Vagina (tissue), 2 donors: ENCODE measurements at regions not wholly inside any gene's neighbourhood (a gene's known extent, or its start where the extent isn't known, plus 50 kb on each side); places are given as distances from the start of the nearest gene placed in this dataset.
"Not testable (repeated sequence)": the region's sequence is repeated elsewhere in the genome, so short reads cannot be mapped to it uniquely, and the experiment has no call there.

ENCODE experiments used
- DNase-seq, 2 donors: peaks; one replicate each; pipeline ENCODE4 v3.0.0-alpha.2; 2017; ENCODE audit errors: extremely low spot score in 2 of 2
- H3K27ac ChIP-seq: fragments of 200-600 bp; sonication (generic); one replicate; pipeline ENCODE4 v1.5.1; 2019
- H3K27me3 ChIP-seq: fragments of 200-600 bp; sonication (generic); one replicate; pipeline ENCODE4 v1.5.1; 2019
- H3K36me3 ChIP-seq, 2 donors: fragments of 200-600 bp; sonication (generic); one replicate each; pipeline ENCODE4 v1.5.1; 2017 to 2019
- H3K4me1 ChIP-seq: fragments of 200-600 bp; sonication (generic); one replicate; pipeline ENCODE4 v1.5.1; 2019
- H3K4me3 ChIP-seq, 2 donors: fragments of 200-600 bp; sonication (generic); 1 replicate in 1 of 2; 2 replicates in 1 of 2; pipeline ENCODE4 v1.5.1; 2016 to 2019
- H3K9me3 ChIP-seq: fragments of 200-600 bp; sonication (generic); one replicate; pipeline ENCODE4 v1.5.1; 2019
- CTCF ChIP-seq, 3 experiments: fragments of 450-650 bp in 2 of 3; fragments of 200-600 bp in 1 of 3; sonication (generic) in 1 of 3; IDR thresholded peaks; one replicate each; pipeline ENCODE4 v1.5.1; 2017 to 2019; ENCODE audit warnings: antibody characterized with exemption in 3 of 3, mild to moderate bottlenecking in 2 of 3, moderate library complexity in 2 of 3
- POLR2A ChIP-seq, 2 donors: fragments of 450-650 bp; IDR thresholded peaks; one replicate each; pipeline ENCODE4 v1.6.1; 2017; ENCODE audit warnings: antibody characterized with exemption in 2 of 2, mild to moderate bottlenecking in 2 of 2, moderate library complexity in 2 of 2
- POLR2AphosphoS5 ChIP-seq, 2 donors: sonication (generic); formaldehyde crosslinking; IDR thresholded peaks; one replicate each; pipeline ENCODE4 v1.9.0; 2017; ENCODE audit warnings: antibody characterized with exemption in 2 of 2, mild to moderate bottlenecking in 2 of 2, low read depth in 1 of 2; ENCODE audit not compliant: insufficient read depth in 1 of 2
- intact Hi-C: fragments of 100-400 bp; cut with DNase I; formaldehyde crosslinking; loops from one replicate; pipeline ENCODE4 v1.15.1; 2023

- no peaks in the 10 kb centered on the region for H3K36me3 ChIP-seq
- H3K9me3 ChIP-seq: no peaks in the 10 kb centered on the region
- no peak overlapping the region for H3K27ac ChIP-seq
- no peak for DNase-seq
- H3K27me3 ChIP-seq: no peaks in the 10 kb centered on the region
- no peak overlapping the region for H3K4me3 ChIP-seq
- no peaks in the 10 kb centered on the region for H3K4me1 ChIP-seq
- intact Hi-C loops: no loop called here
- TF ChIP-seq POLR2A (IDR thresholded peaks at IDR 0.05) (no peak), POLR2AphosphoS5 (IDR thresholded peaks at IDR 0.05; ENCODE audit: insufficient read depth in 1 of 2, low read depth in 1 of 2) (no peak), CTCF (IDR thresholded peaks at IDR 0.05) (no peak)
Measured at GRCh38 chr3:5768281-5768945, 580.9 kb downstream of the EDEM1 start.

GRCh38 chr3:5769825-5770224 is 582.3 kb downstream of the EDEM1 start:
- intact Hi-C loops: no loop called here
- Histone ChIP-seq H3K4me3 (no peak overlapping the region), H3K4me1 (no peaks in the 10 kb centered on the region), H3K36me3 (no peaks in the 10 kb centered on the region), H3K27me3 (no peaks in the 10 kb centered on the region), H3K9me3 (no peaks in the 10 kb centered on the region), H3K27ac (no peak overlapping the region)
- TF ChIP-seq CTCF (IDR thresholded peaks at IDR 0.05): no peak
- TF ChIP-seq POLR2AphosphoS5 (IDR thresholded peaks at IDR 0.05; ENCODE audit: insufficient read depth in 1 of 2, low read depth in 1 of 2): no peak
- TF ChIP-seq POLR2A (IDR thresholded peaks at IDR 0.05): no peak
- DNase-seq: no peak

- no peaks in the 10 kb centered on the region for H3K4me1 ChIP-seq
- no peaks in the 10 kb centered on the region for H3K9me3 ChIP-seq
- TF ChIP-seq CTCF (IDR thresholded peaks at IDR 0.05): no peak
- no peak for TF ChIP-seq POLR2AphosphoS5 (IDR thresholded peaks at IDR 0.05; ENCODE audit: insufficient read depth in 1 of 2, low read depth in 1 of 2)
- no peak for TF ChIP-seq POLR2A (IDR thresholded peaks at IDR 0.05)
- H3K27ac ChIP-seq: no peak overlapping the region
- no peak for DNase-seq
- no peak overlapping the region for H3K4me3 ChIP-seq
- H3K36me3 ChIP-seq: no peaks in the 10 kb centered on the region
- H3K27me3 ChIP-seq: no peaks in the 10 kb centered on the region
- intact Hi-C loops: no loop called here
Measured at GRCh38 chr3:5774337-5774736, 586.8 kb downstream of the EDEM1 start.

- intact Hi-C loops, H3K4me1 ChIP-seq, DNase-seq, H3K27me3 ChIP-seq, H3K9me3 ChIP-seq, H3K4me3 ChIP-seq, H3K27ac ChIP-seq, H3K36me3 ChIP-seq: not testable (repeated sequence)
Measured at GRCh38 chr3:5775100-5775499, 587.6 kb downstream of the EDEM1 start.

GRCh38 chr3:5784690-5785089 is 597.2 kb downstream of the EDEM1 start:
- intact Hi-C loops: no loop called here
- no peaks in the 10 kb centered on the region for H3K4me1 ChIP-seq
- H3K4me3 ChIP-seq: no peak overlapping the region
- H3K9me3 ChIP-seq: no peaks in the 10 kb centered on the region
- no peak for DNase-seq
- TF ChIP-seq POLR2AphosphoS5 (IDR thresholded peaks at IDR 0.05; ENCODE audit: insufficient read depth in 1 of 2, low read depth in 1 of 2) (no peak), CTCF (IDR thresholded peaks at IDR 0.05) (no peak), POLR2A (IDR thresholded peaks at IDR 0.05) (no peak)
- H3K27ac ChIP-seq: no peak overlapping the region
- H3K27me3 ChIP-seq: no peaks in the 10 kb centered on the region
- H3K36me3 ChIP-seq: no peaks in the 10 kb centered on the region
